HCT116 (cell line): ENCODE measurements at regions not wholly inside any gene's neighbourhood (a gene's known extent, or its start where the extent isn't known, plus 50 kb on each side); places are given as distances from the start of the nearest gene placed in this dataset.
"Not testable (repeated sequence)": the region's sequence is repeated elsewhere in the genome, so short reads cannot be mapped to it uniquely, and the experiment has no call there.

Experiments
- EZH2phosphoT487 ChIP-seq: fragments of 200-600 bp; IDR thresholded peaks from 2 replicates; pipeline ENCODE4 v1.6.1; 2018; ENCODE audit warnings: antibody characterized with exemption, borderline replicate concordance
- TF ChIP-seq, protein P1 (sequence below): IDR thresholded peaks from 2 replicates; pipeline ENCODE4 v1.6.1; 2012
- TF ChIP-seq, protein P2 (sequence below): IDR thresholded peaks from 2 replicates; pipeline ENCODE4 v1.6.1; 2012; ENCODE audit warnings: low read depth
- TF ChIP-seq, protein P3 (sequence below), 3 experiments: fragments of 200-600 bp in 1 of 3; sonication (generic) in 1 of 3; IDR thresholded peaks in 2 of 3; conservative IDR thresholded peaks in 1 of 3; 2 replicates each; pipeline ENCODE4 v1.5.1; 2012 to 2017; ENCODE audit warnings: low read depth in 2 of 3, low read length in 2 of 3, antibody characterized with exemption in 1 of 3, borderline replicate concordance in 1 of 3, control low read depth in 1 of 3, mild to moderate bottlenecking in 1 of 3, mixed read lengths in 1 of 3, mixed run types in 1 of 3, moderate library complexity in 1 of 3; ENCODE audit not compliant: insufficient read depth in 1 of 3

DNA sequence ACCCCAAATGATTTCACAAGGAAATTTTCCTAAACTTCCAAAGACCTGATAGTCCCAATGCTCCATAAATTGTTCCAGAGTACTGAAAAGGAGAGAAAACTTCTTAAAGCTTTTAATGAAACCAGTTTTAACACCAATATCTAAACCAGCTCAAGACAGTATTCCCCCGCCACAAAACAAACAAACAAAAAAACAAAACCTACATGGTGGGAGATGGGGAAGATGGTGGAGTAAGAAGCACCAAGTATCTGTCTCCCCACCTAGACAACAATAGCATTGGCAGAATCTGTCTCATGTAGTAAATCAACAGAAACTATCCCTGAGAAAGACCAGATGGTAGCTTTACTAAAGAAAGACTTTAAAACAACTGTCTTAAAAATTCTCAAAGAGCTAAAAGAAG lies 88.7 kb upstream of the CCT8L2 start:
- TF ChIP-seq, protein P1, sequence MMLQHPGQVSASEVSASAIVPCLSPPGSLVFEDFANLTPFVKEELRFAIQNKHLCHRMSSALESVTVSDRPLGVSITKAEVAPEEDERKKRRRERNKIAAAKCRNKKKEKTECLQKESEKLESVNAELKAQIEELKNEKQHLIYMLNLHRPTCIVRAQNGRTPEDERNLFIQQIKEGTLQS, result not testable (repeated sequence)
- TF ChIP-seq, protein P2, sequence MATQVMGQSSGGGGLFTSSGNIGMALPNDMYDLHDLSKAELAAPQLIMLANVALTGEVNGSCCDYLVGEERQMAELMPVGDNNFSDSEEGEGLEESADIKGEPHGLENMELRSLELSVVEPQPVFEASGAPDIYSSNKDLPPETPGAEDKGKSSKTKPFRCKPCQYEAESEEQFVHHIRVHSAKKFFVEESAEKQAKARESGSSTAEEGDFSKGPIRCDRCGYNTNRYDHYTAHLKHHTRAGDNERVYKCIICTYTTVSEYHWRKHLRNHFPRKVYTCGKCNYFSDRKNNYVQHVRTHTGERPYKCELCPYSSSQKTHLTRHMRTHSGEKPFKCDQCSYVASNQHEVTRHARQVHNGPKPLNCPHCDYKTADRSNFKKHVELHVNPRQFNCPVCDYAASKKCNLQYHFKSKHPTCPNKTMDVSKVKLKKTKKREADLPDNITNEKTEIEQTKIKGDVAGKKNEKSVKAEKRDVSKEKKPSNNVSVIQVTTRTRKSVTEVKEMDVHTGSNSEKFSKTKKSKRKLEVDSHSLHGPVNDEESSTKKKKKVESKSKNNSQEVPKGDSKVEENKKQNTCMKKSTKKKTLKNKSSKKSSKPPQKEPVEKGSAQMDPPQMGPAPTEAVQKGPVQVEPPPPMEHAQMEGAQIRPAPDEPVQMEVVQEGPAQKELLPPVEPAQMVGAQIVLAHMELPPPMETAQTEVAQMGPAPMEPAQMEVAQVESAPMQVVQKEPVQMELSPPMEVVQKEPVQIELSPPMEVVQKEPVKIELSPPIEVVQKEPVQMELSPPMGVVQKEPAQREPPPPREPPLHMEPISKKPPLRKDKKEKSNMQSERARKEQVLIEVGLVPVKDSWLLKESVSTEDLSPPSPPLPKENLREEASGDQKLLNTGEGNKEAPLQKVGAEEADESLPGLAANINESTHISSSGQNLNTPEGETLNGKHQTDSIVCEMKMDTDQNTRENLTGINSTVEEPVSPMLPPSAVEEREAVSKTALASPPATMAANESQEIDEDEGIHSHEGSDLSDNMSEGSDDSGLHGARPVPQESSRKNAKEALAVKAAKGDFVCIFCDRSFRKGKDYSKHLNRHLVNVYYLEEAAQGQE, result not testable (repeated sequence)
- TF ChIP-seq EZH2phosphoT487, result not testable (repeated sequence)
- TF ChIP-seq, protein P3, sequence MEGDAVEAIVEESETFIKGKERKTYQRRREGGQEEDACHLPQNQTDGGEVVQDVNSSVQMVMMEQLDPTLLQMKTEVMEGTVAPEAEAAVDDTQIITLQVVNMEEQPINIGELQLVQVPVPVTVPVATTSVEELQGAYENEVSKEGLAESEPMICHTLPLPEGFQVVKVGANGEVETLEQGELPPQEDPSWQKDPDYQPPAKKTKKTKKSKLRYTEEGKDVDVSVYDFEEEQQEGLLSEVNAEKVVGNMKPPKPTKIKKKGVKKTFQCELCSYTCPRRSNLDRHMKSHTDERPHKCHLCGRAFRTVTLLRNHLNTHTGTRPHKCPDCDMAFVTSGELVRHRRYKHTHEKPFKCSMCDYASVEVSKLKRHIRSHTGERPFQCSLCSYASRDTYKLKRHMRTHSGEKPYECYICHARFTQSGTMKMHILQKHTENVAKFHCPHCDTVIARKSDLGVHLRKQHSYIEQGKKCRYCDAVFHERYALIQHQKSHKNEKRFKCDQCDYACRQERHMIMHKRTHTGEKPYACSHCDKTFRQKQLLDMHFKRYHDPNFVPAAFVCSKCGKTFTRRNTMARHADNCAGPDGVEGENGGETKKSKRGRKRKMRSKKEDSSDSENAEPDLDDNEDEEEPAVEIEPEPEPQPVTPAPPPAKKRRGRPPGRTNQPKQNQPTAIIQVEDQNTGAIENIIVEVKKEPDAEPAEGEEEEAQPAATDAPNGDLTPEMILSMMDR (IDR thresholded peaks at IDR 0.05 in 2 of 3, conservative IDR thresholded peaks at IDR 0.05 in 1 of 3; ENCODE audit: borderline replicate concordance in 1 of 3, insufficient read depth in 1 of 3, low read depth in 2 of 3, low read length in 2 of 3), result not testable (repeated sequence)
